ENCODE measurements at regions not wholly inside any gene's neighbourhood (a gene's known extent, or its start where the extent isn't known, plus 50 kb on each side); places are given as distances from the start of the nearest gene placed in this dataset.

DNA sequence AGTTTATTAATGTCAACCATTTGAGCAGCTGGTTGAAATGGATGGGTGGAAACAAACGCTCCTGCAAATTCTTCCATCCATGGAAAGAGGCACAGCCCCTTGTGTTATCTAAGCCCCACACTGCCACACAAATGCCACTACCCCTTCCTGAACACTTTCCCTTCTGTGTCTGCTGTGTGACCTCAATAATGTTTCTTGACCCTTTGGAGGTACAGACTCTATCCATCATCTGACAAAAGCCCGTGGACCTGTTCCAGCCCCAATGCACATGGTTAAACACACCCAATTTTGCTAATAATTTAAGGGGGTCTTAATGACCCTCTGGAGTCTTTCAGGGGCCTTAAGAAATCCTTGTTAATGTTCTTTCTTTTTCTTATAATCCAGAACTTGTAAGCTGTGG is 482.2 kb upstream of the CFAP20DC start:
- TF ChIP-seq CTCF (IDR thresholded peaks at IDR 0.05 in 4 of 5, conservative IDR thresholded peaks at IDR 0.05 in 1 of 5) (no peak), POLR2A (IDR thresholded peaks at IDR 0.05) (no peak)

Data from gastrocnemius medialis (tissue), 4 donors.